ENCODE measurements at regions not wholly inside any gene's neighbourhood (a gene's known extent, or its start where the extent isn't known, plus 50 kb on each side); places are given as distances from the start of the nearest gene placed in this dataset.

DNA sequence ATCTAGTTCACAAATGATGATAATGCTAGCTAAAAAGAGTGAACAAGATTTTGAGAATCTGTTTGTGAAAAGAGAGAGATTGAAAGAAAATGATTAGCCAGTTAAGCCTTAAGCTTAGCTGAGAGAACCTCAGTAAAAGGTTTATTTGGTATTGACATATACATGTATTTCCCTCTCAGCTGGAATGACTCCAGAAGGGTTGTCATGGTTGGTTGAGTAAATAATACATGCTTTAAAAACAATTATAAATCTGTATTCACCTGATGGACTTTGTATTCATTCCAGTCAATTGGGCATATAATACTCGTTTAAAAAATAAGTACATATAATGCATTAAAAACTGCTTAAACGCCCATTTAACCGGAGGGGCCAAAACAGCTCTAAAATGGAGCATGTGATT is 181.4 kb downstream of the GRB14 start:
- H3K27ac ChIP-seq (ENCODE audit: low read depth): no peak overlapping the region
- no peak for DNase-seq (ENCODE audit: extremely low spot score)
- H3K4me3 ChIP-seq (ENCODE audit: low read depth, low read length): no peak overlapping the region
- no peaks in the 10 kb centered on the region for H3K4me1 ChIP-seq (ENCODE audit: insufficient read depth)
- WGBS: 97% methylated on average over 3 of the region's 3 CpGs
- H3K36me3 ChIP-seq (ENCODE audit: insufficient read depth): no peaks in the 10 kb centered on the region

GRCh38 chr2:164439235-164439634 is 182.0 kb downstream of the GRB14 start:
- no peak for DNase-seq (ENCODE audit: extremely low spot score)
- Histone ChIP-seq H3K27ac (ENCODE audit: low read depth) (no peak overlapping the region), H3K36me3 (ENCODE audit: insufficient read depth) (no peaks in the 10 kb centered on the region), H3K4me1 (ENCODE audit: insufficient read depth) (no peaks in the 10 kb centered on the region), H3K4me3 (ENCODE audit: low read depth, low read length) (no peak overlapping the region)

DNA sequence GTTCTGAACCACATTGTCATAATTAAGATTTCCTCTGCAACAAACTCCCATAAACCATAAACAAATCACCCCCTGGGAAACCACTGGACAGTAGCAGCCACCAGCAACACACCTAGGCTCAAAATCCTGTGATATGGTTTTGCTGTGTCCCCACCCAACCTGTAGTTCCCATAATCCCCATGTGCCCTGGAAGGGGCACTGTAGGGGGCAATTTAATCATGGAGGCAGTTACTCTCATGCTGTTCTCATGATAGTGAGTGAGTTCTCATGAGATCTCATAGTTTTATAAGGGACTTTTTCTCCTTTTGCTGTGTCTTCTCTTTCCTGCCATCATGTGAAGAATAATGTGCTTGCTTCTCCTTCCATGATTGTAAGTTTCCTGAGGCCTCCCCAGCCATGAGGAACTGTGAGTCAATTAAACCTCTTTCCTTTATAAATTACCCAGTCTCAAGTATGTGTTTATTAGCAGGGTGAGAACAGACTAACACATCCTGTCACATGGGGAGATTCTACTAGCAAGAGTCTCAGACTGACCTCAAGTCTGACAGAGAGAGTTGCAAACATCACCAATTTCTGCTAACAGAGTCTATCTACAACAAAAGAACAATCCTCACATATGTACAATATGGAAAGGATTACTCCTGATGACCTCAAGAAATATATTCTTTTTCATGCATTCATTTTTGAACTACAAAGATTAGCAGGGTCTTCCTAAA is 182.6 kb downstream of the GRB14 start:
- Histone ChIP-seq H3K4me3 (ENCODE audit: low read depth, low read length) (no peak overlapping the region), H3K36me3 (ENCODE audit: insufficient read depth) (no peaks in the 10 kb centered on the region), H3K4me1 (ENCODE audit: insufficient read depth) (no peaks in the 10 kb centered on the region), H3K27ac (ENCODE audit: low read depth) (no peak overlapping the region)
- DNase-seq (ENCODE audit: extremely low spot score): no peak

DNA sequence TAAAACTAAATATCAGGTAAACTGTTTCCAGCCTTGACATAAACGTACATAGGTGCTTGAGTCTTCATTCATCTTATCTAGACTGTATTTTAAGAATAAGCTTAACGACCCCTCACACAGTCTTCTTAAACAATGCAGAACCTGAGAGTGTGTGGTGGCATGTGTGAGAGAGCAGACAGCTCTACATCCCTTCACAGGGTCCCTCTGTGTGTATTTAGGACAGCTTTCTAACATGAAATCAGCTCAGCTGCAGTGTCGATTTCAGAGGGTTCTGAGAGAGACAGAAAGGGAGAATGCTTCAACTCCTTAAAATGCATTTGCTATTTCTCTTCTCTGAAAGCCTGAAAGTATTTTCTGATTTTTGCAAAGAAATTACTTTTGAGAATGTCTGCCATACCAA is 185.2 kb downstream of the GRB14 start:
- Histone ChIP-seq H3K36me3 (ENCODE audit: insufficient read depth) (no peaks in the 10 kb centered on the region), H3K4me1 (ENCODE audit: insufficient read depth) (no peaks in the 10 kb centered on the region), H3K4me3 (ENCODE audit: low read depth, low read length) (no peak overlapping the region), H3K27ac (ENCODE audit: low read depth) (no peak overlapping the region)
- WGBS: 51% methylated on average over 3 of the region's 3 CpGs
- no peak for DNase-seq (ENCODE audit: extremely low spot score)

GRCh38 chr2:164430166-164430783 is 191.0 kb downstream of the GRB14 start:
- 70% methylated on average over 3 of the region's 3 CpGs for WGBS
- Histone ChIP-seq H3K27ac (ENCODE audit: low read depth) (no peak overlapping the region), H3K36me3 (ENCODE audit: insufficient read depth) (no peaks in the 10 kb centered on the region), H3K4me3 (ENCODE audit: low read depth, low read length) (no peak overlapping the region), H3K4me1 (ENCODE audit: insufficient read depth) (no peaks in the 10 kb centered on the region)
- peak; percentile 11 for DNase-seq (ENCODE audit: extremely low spot score)

GRCh38 chr2:164429354-164429753 is 191.9 kb downstream of the GRB14 start:
- H3K4me3 ChIP-seq (ENCODE audit: low read depth, low read length): no peak overlapping the region
- H3K4me1 ChIP-seq (ENCODE audit: insufficient read depth): no peaks in the 10 kb centered on the region
- 66% methylated on average over 2 of the region's 2 CpGs for WGBS
- no peak for DNase-seq (ENCODE audit: extremely low spot score)
- no peaks in the 10 kb centered on the region for H3K36me3 ChIP-seq (ENCODE audit: insufficient read depth)
- H3K27ac ChIP-seq (ENCODE audit: low read depth): no peak overlapping the region

DNA sequence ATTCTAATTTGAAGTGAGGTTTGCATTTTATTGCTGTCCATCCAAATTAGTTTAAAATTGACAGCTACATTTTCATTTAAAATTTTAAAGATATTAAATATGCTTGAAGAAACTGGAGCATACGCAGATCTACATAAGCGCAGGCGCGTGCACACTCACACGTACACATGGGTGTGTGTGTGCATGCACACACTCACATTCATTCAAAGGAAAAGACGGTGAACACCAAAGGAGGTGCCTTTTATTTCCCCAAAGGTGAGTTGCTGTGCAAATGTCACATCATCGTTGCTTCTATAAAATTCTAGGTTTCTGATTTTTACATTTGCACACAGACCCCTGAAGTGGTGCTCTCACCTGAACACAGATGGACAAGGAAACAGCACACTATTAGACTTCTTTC is 194.2 kb downstream of the GRB14 start:
- no peaks in the 10 kb centered on the region for H3K4me1 ChIP-seq (ENCODE audit: insufficient read depth)
- H3K36me3 ChIP-seq (ENCODE audit: insufficient read depth): no peaks in the 10 kb centered on the region
- WGBS: 95% methylated on average over 7 of the region's 7 CpGs
- H3K27ac ChIP-seq (ENCODE audit: low read depth): no peak overlapping the region
- no peak overlapping the region for H3K4me3 ChIP-seq (ENCODE audit: low read depth, low read length)
- DNase-seq (ENCODE audit: extremely low spot score): no peak

DNA sequence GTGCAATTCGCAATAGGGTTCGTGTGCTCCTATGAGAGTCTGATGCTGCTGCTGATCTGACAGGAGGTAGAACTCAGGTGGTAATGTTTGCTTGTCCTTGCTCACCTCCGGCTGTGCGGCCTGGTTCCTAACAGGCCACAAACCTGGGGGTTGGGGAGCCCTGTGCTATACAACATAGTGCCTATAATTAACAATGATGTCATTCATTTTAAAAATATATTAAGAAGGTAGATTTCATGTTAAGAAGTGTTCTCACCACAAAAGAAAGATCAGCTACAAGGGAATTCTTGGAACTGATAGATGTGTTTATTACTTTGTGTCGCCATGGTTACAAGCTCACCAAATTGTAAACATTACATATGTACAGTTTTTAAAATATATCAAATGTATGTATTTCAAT is 200.5 kb downstream of the GRB14 start:
- no peak for DNase-seq (ENCODE audit: extremely low spot score)
- no peak overlapping the region for H3K27ac ChIP-seq (ENCODE audit: low read depth)
- WGBS: 95% methylated on average over 5 of the region's 5 CpGs
- no peak overlapping the region for H3K4me3 ChIP-seq (ENCODE audit: low read depth, low read length)
- no peaks in the 10 kb centered on the region for H3K4me1 ChIP-seq (ENCODE audit: insufficient read depth)
- no peaks in the 10 kb centered on the region for H3K36me3 ChIP-seq (ENCODE audit: insufficient read depth)

DNA sequence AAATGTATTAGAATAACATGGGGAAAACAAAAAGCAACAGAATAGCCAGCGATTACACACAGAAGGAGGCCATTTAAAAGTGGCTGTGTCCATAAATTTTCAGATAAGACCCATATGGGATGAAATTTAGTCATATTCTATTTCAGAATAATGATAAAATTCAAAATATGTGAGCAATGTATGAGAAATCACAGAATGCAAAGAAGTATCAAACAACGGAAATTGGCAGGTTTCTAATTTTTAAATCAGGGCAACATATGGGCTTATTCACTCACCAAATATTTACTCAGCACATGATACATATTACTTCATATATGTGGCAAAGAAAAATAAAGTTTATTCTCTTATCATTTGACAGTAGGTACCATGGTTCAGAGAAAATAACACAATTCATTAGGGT is 208.5 kb downstream of the GRB14 start:
- Histone ChIP-seq H3K27ac (ENCODE audit: low read depth) (no peak overlapping the region), H3K36me3 (ENCODE audit: insufficient read depth) (no peaks in the 10 kb centered on the region), H3K4me1 (ENCODE audit: insufficient read depth) (no peaks in the 10 kb centered on the region), H3K4me3 (ENCODE audit: low read depth, low read length) (no peak overlapping the region)
- 79% methylated on average over 2 of the region's 2 CpGs for WGBS
- no peak for DNase-seq (ENCODE audit: extremely low spot score)

DNA sequence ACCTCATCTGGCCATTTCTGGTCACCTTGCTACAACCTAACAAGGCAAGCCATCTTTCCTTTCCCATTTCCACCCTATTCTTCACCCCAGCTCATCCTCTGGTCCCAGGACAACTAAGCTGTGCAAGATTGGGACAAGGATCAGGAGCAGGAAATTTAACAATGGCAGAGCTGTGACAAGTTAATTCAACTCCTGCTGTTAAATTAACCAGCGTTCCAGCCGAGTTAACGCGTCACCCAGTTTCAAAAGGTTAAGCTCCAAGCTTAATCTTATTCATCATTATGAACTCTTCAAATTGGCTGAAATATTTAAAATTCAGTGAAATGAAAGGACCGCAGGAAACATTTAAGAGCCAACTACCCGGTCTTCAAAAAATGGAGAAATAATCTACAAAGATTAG is 231.9 kb downstream of the GRB14 start:
- Histone ChIP-seq H3K4me1 (ENCODE audit: insufficient read depth) (no peaks in the 10 kb centered on the region), H3K36me3 (ENCODE audit: insufficient read depth) (no peaks in the 10 kb centered on the region), H3K27ac (ENCODE audit: low read depth) (no peak overlapping the region), H3K4me3 (ENCODE audit: low read depth, low read length) (no peak overlapping the region)
- WGBS: 81% methylated on average over 6 of the region's 6 CpGs
- DNase-seq (ENCODE audit: extremely low spot score): no peak

- DNase-seq (ENCODE audit: extremely low spot score): no peak
- Histone ChIP-seq H3K36me3 (ENCODE audit: insufficient read depth) (no peaks in the 10 kb centered on the region), H3K4me1 (ENCODE audit: insufficient read depth) (no peaks in the 10 kb centered on the region), H3K27ac (ENCODE audit: low read depth) (no peak overlapping the region), H3K4me3 (ENCODE audit: low read depth, low read length) (no peak overlapping the region)
- 48% methylated on average over 2 of the region's 2 CpGs for WGBS
These were observed 232.8 kb downstream of the GRB14 start for GRCh38 chr2:164388511-164388910.

DNA sequence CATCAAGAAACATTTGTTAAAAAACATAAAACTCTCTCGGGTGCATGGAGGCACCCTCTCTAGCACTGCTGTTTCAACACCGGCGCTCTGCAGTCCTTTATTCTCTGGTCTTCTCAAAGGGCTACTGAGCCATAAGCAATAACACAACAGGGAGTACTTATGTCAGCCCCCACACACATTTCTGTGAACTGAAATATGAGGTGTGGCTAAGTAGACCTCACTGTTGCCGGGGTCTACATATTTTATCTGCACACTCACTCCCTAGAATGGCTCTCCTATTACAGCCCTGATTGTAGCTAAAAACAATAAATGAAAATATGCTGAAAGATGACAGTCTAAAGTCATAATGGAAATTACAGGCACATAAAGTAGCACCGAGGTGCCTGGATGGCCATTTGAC is 235.1 kb downstream of the GRB14 start:
- Histone ChIP-seq H3K4me3 (ENCODE audit: low read depth, low read length) (no peak overlapping the region), H3K27ac (ENCODE audit: low read depth) (no peak overlapping the region), H3K4me1 (ENCODE audit: insufficient read depth) (no peaks in the 10 kb centered on the region), H3K36me3 (ENCODE audit: insufficient read depth) (no peaks in the 10 kb centered on the region)
- DNase-seq (ENCODE audit: extremely low spot score): no peak
- whole genome bisulfite sequencing: 82% methylated on average over 5 of the region's 5 CpGs

- H3K36me3 ChIP-seq (ENCODE audit: insufficient read depth): no peaks in the 10 kb centered on the region
- no peaks in the 10 kb centered on the region for H3K4me1 ChIP-seq (ENCODE audit: insufficient read depth)
- DNase-seq (ENCODE audit: extremely low spot score): no peak
- H3K4me3 ChIP-seq (ENCODE audit: low read depth, low read length): no peak overlapping the region
- no peak overlapping the region for H3K27ac ChIP-seq (ENCODE audit: low read depth)
These were observed 236.8 kb downstream of the GRB14 start for GRCh38 chr2:164384434-164384833.

DNA sequence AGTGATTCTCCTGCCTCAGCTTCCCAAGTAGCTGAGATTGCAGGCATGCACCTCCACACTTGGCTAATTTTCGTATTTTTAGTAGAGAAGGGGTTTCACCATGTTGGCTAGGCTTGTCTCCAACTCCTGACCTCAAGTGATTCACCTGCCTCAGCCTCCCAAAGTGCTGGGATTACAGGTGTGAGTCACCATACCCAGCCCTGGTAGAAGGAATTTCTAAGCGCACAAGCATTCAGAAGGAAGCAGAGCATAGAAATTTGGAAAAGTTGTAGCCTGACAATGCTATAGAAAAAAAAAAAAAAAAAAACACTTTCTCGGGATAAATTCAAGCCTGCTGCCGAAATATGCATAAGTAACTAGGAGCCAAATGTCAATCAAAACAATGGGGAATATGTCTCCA is 249.4 kb downstream of the GRB14 start:
- Histone ChIP-seq H3K27ac (ENCODE audit: low read depth) (no peak overlapping the region), H3K36me3 (ENCODE audit: insufficient read depth) (no peaks in the 10 kb centered on the region), H3K4me1 (ENCODE audit: insufficient read depth) (no peaks in the 10 kb centered on the region), H3K4me3 (ENCODE audit: low read depth, low read length) (no peak overlapping the region)
- 93% methylated on average over 4 of the region's 4 CpGs for WGBS
- no peak for DNase-seq (ENCODE audit: extremely low spot score)

DNA sequence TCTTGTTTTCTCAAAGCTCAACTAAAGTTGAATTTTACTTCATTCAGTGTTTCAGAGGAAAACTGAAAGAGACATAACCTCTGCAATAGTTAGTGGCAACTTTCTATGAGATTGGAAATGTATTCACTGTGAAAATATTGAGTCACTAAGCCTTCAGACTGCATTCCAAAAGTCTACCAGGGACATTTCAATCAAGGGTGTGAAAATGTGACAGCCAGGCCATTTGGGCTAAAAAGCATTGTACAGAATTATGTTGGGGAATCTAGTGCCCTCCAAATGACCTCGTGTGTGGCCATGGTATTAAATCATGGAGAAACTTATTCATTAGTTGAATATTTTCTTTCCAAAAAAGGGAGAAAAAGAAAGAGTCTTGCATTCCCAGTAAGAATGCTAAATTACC is 251.9 kb downstream of the GRB14 start:
- no peak overlapping the region for H3K27ac ChIP-seq (ENCODE audit: low read depth)
- no peaks in the 10 kb centered on the region for H3K4me1 ChIP-seq (ENCODE audit: insufficient read depth)
- 42% methylated on average over 1 of the region's 1 CpG for WGBS
- H3K36me3 ChIP-seq (ENCODE audit: insufficient read depth): no peaks in the 10 kb centered on the region
- no peak for DNase-seq (ENCODE audit: extremely low spot score)
- no peak overlapping the region for H3K4me3 ChIP-seq (ENCODE audit: low read depth, low read length)

All from urinary bladder (tissue), 3 donors.